Ascending aorta (tissue), 2 donors: ENCODE measurements at regions not wholly inside any gene's neighbourhood (a gene's known extent, or its start where the extent isn't known, plus 50 kb on each side); places are given as distances from the start of the nearest gene placed in this dataset.

Experiments used
- DNase-seq, 2 donors: peaks; one replicate each; pipeline ENCODE4 v3.0.0-alpha.2; 2019; ENCODE audit warnings: low spot score in 2 of 2
- H3K27ac ChIP-seq, 2 donors: fragments of 200-600 bp; sonication (generic); one replicate each; pipeline ENCODE4 v1.5.1; 2016 to 2017; ENCODE audit warnings: mild to moderate bottlenecking in 1 of 2
- H3K27me3 ChIP-seq: fragments of 200-600 bp; sonication (generic); one replicate; pipeline ENCODE4 v1.5.1; 2017
- H3K36me3 ChIP-seq, 2 donors: fragments of 200-600 bp; sonication (generic); one replicate each; pipeline ENCODE4 v1.5.1; 2016
- H3K4me1 ChIP-seq, 2 donors: fragments of 200-600 bp; sonication (generic); one replicate each; pipeline ENCODE4 v1.5.1; 2016 to 2017; ENCODE audit warnings: mild to moderate bottlenecking in 1 of 2
- H3K4me3 ChIP-seq, 2 donors: fragments of 200-600 bp; sonication (generic); one replicate each; pipeline ENCODE4 v1.5.1; 2016 to 2017; ENCODE audit warnings: mild to moderate bottlenecking in 1 of 2
- H3K9me3 ChIP-seq, 2 donors: fragments of 200-600 bp; sonication (generic); one replicate each; pipeline ENCODE4 v1.5.1; 2016
- CTCF ChIP-seq, 3 experiments: fragments of 200-600 bp in 2 of 3; fragments of 450-650 bp in 1 of 3; sonication (generic) in 2 of 3; IDR thresholded peaks; one replicate each; pipeline ENCODE4 v1.5.1; 2016 to 2019; ENCODE audit warnings: antibody characterized with exemption in 3 of 3, mild to moderate bottlenecking in 1 of 3, moderate library complexity in 1 of 3
- intact Hi-C: fragments of 100-400 bp; cut with DNase I; formaldehyde crosslinking; loops from one replicate; pipeline ENCODE4 v1.15.1; 2023

GRCh38 chr2:8297376-8298231 lies 384.3 kb upstream of the ID2 start:
- H3K9me3 ChIP-seq, result peaks cover 0 to 5% of the 10 kb centered on the region in 2 donors
- no peak overlapping the region for H3K4me3 ChIP-seq
- no peak overlapping the region for H3K27ac ChIP-seq
- H3K4me1 ChIP-seq, result peaks cover 0 to 4% of the 10 kb centered on the region in 2 donors
- no peak for TF ChIP-seq CTCF (IDR thresholded peaks at IDR 0.05)
- DNase-seq, result no peak
- H3K27me3 ChIP-seq, result no peaks in the 10 kb centered on the region
- intact Hi-C loops, result no loop called here
- H3K36me3 ChIP-seq, result no peaks in the 10 kb centered on the region

- H3K27ac ChIP-seq, result no peak overlapping the region
- H3K4me1 ChIP-seq, result peaks cover 0 to 4% of the 10 kb centered on the region in 2 donors
- intact Hi-C loops, result no loop called here
- no peaks in the 10 kb centered on the region for H3K27me3 ChIP-seq
- no peak for TF ChIP-seq CTCF (IDR thresholded peaks at IDR 0.05)
- no peak overlapping the region for H3K4me3 ChIP-seq
- peak; percentile 61 to 73 for DNase-seq
- no peaks in the 10 kb centered on the region for H3K36me3 ChIP-seq
- no peaks in the 10 kb centered on the region for H3K9me3 ChIP-seq
These were observed 383.1 kb upstream of the ID2 start for GRCh38 chr2:8298783-8299182.

GRCh38 chr2:8300216-8300615 lies 381.6 kb upstream of the ID2 start:
- TF ChIP-seq CTCF (IDR thresholded peaks at IDR 0.05), result no peak
- DNase-seq, result no peak
- H3K4me1 ChIP-seq, result peaks cover 0 to 7% of the 10 kb centered on the region in 2 donors
- no peak overlapping the region for H3K4me3 ChIP-seq
- intact Hi-C loops, result no loop called here
- no peaks in the 10 kb centered on the region for H3K27me3 ChIP-seq
- no peaks in the 10 kb centered on the region for H3K9me3 ChIP-seq
- no peaks in the 10 kb centered on the region for H3K36me3 ChIP-seq
- H3K27ac ChIP-seq, result no peak overlapping the region

- DNase-seq, result no peak
- no peak for TF ChIP-seq CTCF (IDR thresholded peaks at IDR 0.05)
- Histone ChIP-seq H3K27me3 (no peaks in the 10 kb centered on the region), H3K4me3 (no peak overlapping the region), H3K9me3 (no peaks in the 10 kb centered on the region), H3K36me3 (no peaks in the 10 kb centered on the region), H3K27ac (no peak overlapping the region), H3K4me1 (peaks cover 0 to 9% of the 10 kb centered on the region in 2 donors)
- intact Hi-C loops, result no loop called here
These were observed 381.0 kb upstream of the ID2 start for GRCh38 chr2:8300905-8301304.

- intact Hi-C loops, result no loop called here
- Histone ChIP-seq H3K4me1 (peaks cover 0 to 24% of the 10 kb centered on the region in 2 donors), H3K4me3 (no peak overlapping the region), H3K36me3 (no peaks in the 10 kb centered on the region), H3K27me3 (no peaks in the 10 kb centered on the region), H3K27ac (peak overlapping the region; percentile 35 to 54), H3K9me3 (no peaks in the 10 kb centered on the region)
- peak; percentile 51 to 84 for DNase-seq
- TF ChIP-seq CTCF (IDR thresholded peaks at IDR 0.05), result no peak
These were observed 378.5 kb upstream of the ID2 start for GRCh38 chr2:8303322-8303832.
